Glutamatergic neuron (in vitro differentiated cells): ENCODE measurements at regions not wholly inside any gene's neighbourhood (a gene's known extent, or its start where the extent isn't known, plus 50 kb on each side); places are given as distances from the start of the nearest gene placed in this dataset.
"Not testable (repeated sequence)": the region's sequence is repeated elsewhere in the genome, so short reads cannot be mapped to it uniquely, and the experiment has no call there.

Experiments used
- DNase-seq: peaks from one replicate; pipeline ENCODE4 v3.0.0; 2022
- H3K27ac Mint-ChIP-seq: one replicate; pipeline ENCODE4 v1.8.0; 2020; ENCODE audit warnings: mild to moderate bottlenecking, mixed read lengths, inconsistent platforms; ENCODE audit not compliant: unreplicated experiment
- H3K27me3 Mint-ChIP-seq: one replicate; pipeline ENCODE4 v1.8.0; 2020; ENCODE audit warnings: mild to moderate bottlenecking, moderate library complexity, mixed read lengths, inconsistent platforms; ENCODE audit not compliant: unreplicated experiment
- H3K36me3 Mint-ChIP-seq: one replicate; pipeline ENCODE4 v1.8.0; 2020; ENCODE audit warnings: mild to moderate bottlenecking, mixed read lengths, inconsistent platforms; ENCODE audit not compliant: unreplicated experiment
- H3K4me1 Mint-ChIP-seq: one replicate; pipeline ENCODE4 v1.8.0; 2020; ENCODE audit warnings: mild to moderate bottlenecking, low read depth, mixed read lengths, inconsistent platforms; ENCODE audit not compliant: unreplicated experiment
- H3K4me3 Mint-ChIP-seq: one replicate; pipeline ENCODE4 v1.8.0; 2020; ENCODE audit warnings: mild to moderate bottlenecking, mixed read lengths, inconsistent platforms; ENCODE audit not compliant: unreplicated experiment
- H3K9me3 Mint-ChIP-seq: one replicate; pipeline ENCODE4 v1.8.0; 2020; ENCODE audit warnings: mild to moderate bottlenecking, moderate library complexity, mixed read lengths, inconsistent platforms; ENCODE audit not compliant: unreplicated experiment
- CTCF ChIP-seq: fragments of 200-600 bp; sonication (generic); IDR thresholded peaks from one replicate; pipeline ENCODE4 v1.5.0; 2021; ENCODE audit not compliant: partially characterized antibody, unreplicated experiment

- Mint-ChIP-seq H3K36me3 (no peaks in the 10 kb centered on the region), H3K27ac (no peak overlapping the region), H3K4me1 (no peaks in the 10 kb centered on the region), H3K9me3 (no peaks in the 10 kb centered on the region), H3K27me3 (peaks cover 2% of the 10 kb centered on the region), H3K4me3 (no peak overlapping the region)
- no peak for TF ChIP-seq CTCF
- DNase-seq, result no peak
Measured at GRCh38 chr11:16587670-16588069, 150.8 kb upstream of the C11orf58 start.

- H3K4me3 Mint-ChIP-seq, result no peak overlapping the region
- TF ChIP-seq CTCF, result no peak
- no peaks in the 10 kb centered on the region for H3K4me1 Mint-ChIP-seq
- peaks cover 2% of the 10 kb centered on the region for H3K27me3 Mint-ChIP-seq
- no peaks in the 10 kb centered on the region for H3K36me3 Mint-ChIP-seq
- no peak overlapping the region for H3K27ac Mint-ChIP-seq
- no peaks in the 10 kb centered on the region for H3K9me3 Mint-ChIP-seq
- no peak for DNase-seq
Measured at GRCh38 chr11:16584569-16584968, 153.9 kb upstream of the C11orf58 start.

GRCh38 chr11:16581078-16581477 is 157.4 kb upstream of the C11orf58 start:
- DNase-seq, H3K27me3 Mint-ChIP-seq, H3K4me3 Mint-ChIP-seq, H3K9me3 Mint-ChIP-seq, H3K27ac Mint-ChIP-seq, H3K4me1 Mint-ChIP-seq, H3K36me3 Mint-ChIP-seq: not testable (repeated sequence)

- Mint-ChIP-seq H3K4me1 (no peaks in the 10 kb centered on the region), H3K4me3 (no peak overlapping the region), H3K27me3 (no peaks in the 10 kb centered on the region), H3K9me3 (no peaks in the 10 kb centered on the region), H3K36me3 (no peaks in the 10 kb centered on the region), H3K27ac (no peak overlapping the region)
- no peak for DNase-seq
- no peak for TF ChIP-seq CTCF
Measured at GRCh38 chr11:16577490-16577889, 161.0 kb upstream of the C11orf58 start.

GRCh38 chr11:16574889-16575288 is 163.6 kb upstream of the C11orf58 start:
- H3K36me3 Mint-ChIP-seq, H3K4me1 Mint-ChIP-seq, DNase-seq, H3K9me3 Mint-ChIP-seq, H3K4me3 Mint-ChIP-seq, H3K27me3 Mint-ChIP-seq, H3K27ac Mint-ChIP-seq: not testable (repeated sequence)

GRCh38 chr11:16572945-16573344 is 165.5 kb upstream of the C11orf58 start:
- H3K4me1 Mint-ChIP-seq, result no peaks in the 10 kb centered on the region
- TF ChIP-seq CTCF, result no peak
- H3K4me3 Mint-ChIP-seq, result no peak overlapping the region
- DNase-seq, result no peak
- no peak overlapping the region for H3K27ac Mint-ChIP-seq
- no peaks in the 10 kb centered on the region for H3K27me3 Mint-ChIP-seq
- H3K9me3 Mint-ChIP-seq, result no peaks in the 10 kb centered on the region
- no peaks in the 10 kb centered on the region for H3K36me3 Mint-ChIP-seq
